Stimulated activated CD8-positive, alpha-beta memory T cell treated with anti-CD3 and anti-CD28 coated beads, Interleukin-12 subunit alpha, Interleukin-12 subunit beta, amount 100 ng/mL, for 24 hours (primary cell): ENCODE measurements at regions not wholly inside any gene's neighbourhood (a gene's known extent, or its start where the extent isn't known, plus 50 kb on each side); places are given as distances from the start of the nearest gene placed in this dataset.

Experiments
- DNase-seq: peaks from one replicate; pipeline ENCODE4 v3.0.0-alpha.2; 2020; ENCODE audit errors: extremely low read depth

DNA sequence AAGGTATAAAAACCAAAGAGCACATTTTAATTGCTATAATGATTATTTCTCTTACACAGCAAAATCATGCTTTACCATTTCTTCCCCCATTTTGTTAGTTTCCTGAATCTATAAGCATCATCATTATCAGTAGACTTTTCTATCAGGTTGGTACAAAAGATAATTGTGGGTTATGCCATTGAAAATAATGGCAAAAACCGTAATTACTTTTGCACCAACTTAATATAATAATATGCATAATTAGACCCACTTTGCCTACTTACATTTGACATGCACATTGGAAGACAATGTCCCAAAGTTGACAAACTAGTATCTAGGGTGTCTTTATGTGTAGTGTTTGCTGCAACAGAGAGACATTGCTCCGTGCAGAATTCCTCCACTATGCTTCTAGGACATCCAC, 594.2 kb downstream of the LMO4 start:
- no peak for DNase-seq

DNA sequence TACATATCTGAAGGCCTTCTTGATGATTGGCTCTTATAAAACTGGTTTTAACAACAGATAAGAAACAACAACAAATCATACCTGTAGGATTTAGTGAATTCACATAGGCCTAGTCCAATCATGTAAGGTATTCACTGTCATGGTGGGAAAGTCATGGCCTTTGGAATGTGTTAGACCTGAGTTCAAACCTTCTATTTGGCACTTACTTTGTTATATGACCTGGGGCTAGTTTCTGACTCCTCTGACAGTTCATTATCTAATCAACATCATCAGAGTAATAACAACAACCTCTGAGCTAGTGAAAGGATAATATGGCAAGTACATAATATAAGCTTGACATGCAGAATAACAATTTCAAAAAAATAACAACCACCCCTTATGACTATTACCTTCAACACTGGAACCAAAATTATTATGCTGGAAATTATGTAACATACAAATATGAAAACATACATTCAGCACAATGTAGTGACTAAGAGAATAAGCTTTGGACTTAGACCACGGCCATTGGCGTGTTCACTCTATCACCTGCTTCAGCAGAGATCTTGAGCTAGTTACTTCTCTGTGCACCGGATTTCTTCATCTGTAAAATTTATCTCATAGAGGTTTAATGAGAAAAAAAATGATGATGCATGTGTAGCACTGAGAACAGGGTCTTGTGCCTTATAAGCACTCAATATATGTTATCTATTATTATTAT, 597.6 kb downstream of the LMO4 start:
- no peak for DNase-seq

DNA sequence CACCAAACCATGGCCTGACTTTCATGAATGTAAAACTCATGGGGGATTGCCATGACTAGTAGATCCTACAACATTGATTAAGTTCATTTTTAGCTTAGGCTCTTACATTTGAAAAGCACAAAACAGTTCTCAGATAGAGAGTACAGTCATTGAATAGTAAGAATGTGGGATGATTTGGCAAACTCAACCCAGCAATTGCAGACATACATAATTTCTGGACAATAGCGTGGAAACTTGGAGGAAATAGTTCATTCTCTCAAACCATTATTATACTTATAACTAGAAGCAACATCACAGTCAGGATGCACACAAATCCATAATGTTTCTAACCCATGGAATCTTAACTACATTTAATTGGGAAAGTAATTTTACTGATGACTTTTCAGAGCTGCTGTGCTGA, 598.2 kb downstream of the LMO4 start:
- no peak for DNase-seq

DNA sequence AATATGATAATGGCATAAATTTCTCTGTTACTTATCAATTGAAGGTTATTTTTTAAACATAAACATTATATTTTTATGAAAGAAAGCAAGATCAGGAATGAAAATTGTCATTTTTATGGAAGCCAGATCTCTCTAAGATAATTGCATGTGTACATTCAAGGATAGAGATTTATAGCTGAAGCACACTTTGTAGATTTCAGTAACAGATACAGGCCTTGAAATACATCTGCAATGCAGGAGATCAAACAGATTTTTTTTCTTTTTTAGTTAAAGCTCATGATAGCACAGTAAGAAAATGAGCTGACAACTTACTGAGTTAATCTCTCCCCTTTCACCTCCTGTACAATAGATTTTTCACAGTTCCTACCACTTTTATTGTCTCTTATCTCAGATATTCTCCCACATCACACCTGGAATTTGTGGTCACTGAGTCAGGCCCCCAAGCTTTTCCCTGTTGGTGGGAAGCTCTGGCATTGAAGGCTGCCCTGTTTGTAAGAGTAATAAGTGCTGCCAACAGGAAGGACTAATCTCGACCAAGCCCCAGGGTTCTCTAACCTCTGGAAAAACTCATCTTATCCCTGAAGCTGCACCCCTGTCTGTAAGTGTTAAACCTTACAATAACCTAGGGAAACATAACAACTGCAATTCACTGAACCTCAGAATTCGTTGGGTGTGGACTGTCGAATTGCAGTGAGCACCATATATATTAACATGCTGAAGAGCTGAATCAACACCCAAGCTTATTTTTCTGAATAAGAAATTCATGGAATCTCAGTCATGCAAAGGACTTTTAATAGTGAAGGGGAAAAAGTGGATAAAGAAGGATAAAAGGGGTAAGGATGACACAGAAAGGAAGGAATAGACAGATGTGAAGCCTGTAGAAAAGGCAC, 599.0 kb downstream of the LMO4 start:
- no peak for DNase-seq

DNA sequence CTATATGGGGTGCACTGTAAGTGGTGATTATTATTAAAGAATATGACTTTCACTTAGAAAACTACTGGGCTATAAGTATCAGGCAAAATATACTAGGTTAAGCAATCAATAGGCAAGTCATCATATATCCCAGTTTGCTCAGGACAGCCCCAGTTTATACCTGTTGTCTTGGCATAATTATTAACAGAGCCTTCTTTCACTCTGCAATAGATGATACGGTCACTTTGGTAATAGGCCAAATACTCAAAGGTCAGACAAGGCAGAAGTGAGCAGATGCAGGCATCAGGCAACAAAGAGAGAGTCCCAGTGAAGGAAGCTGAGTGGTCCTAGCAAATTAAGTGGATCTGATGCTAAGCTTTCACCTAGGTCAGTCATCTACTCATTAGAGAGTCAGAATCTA, 599.9 kb downstream of the LMO4 start:
- no peak for DNase-seq

DNA sequence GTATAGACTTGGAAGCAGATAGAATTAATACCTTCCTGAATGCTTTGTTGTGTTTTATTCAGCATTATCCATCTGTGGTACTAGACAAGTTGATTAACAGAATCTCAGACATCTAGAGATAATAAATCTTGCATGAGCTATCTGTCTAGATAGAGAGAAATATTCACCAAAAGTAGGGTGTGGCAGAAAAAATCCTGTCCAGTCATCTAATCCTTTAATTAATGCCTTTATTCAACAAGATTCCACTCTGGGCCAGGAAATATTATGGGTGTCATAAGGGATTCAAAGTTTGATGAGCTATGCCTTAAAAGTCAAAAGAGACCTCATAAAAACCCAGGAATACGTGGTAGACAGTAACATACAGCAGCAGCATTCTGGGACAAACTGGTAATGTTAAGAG, 601.2 kb downstream of the LMO4 start:
- no peak for DNase-seq

DNA sequence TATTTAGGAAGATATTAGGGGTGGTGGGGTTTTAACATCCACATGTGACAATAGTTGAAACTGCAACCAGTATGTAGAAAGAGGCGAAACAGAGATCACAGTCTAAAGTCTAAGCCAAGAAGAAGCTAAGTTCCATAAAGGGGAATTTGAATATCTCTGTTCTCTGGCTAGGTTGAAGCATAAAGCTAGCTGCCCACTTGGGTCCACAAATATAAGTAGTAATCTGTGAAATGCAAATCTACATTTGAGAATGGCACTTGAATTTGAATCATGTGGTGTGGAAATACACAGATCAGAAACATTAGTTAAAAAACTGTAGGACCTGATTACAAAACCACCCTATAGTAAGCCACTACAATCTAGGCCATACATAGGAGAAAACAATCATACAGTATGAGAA, 602.1 kb downstream of the LMO4 start:
- no peak for DNase-seq

DNA sequence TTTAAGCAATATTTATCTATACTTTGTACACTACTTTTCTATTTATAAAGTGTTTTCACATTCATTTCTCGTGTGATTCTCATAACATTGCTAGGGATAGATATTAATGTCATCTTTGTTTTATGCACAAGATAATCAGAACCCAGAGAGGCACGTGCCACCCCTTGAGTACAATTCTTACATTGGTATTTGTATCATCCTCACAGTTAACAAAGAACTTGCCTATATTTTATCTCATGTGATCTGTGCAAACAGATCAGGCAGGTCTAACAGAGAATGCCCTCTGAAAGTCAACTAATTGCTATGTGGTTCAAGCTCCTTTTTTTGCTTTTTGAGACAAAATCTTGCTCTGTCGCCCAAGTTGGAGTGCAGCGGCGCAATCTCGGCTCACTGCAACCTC, 604.5 kb downstream of the LMO4 start:
- DNase-seq, result no peak

DNA sequence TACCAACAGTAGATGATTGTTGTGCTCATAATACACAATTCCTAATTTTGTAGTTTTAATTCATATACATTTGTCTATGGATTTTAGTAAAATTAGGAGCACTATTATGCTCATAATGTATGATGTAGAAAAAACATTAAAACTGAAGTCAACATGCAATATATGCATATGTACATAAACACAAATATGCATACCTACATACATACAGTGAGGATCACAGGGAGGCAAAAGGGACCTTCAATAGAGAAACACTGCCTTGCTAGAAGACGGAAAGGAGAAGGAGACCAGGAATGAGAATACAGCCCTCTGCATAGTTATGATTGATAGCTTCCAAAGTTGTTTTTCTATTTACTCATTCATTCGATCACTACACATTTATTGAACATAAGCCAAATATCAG, 606.5 kb downstream of the LMO4 start:
- no peak for DNase-seq

DNA sequence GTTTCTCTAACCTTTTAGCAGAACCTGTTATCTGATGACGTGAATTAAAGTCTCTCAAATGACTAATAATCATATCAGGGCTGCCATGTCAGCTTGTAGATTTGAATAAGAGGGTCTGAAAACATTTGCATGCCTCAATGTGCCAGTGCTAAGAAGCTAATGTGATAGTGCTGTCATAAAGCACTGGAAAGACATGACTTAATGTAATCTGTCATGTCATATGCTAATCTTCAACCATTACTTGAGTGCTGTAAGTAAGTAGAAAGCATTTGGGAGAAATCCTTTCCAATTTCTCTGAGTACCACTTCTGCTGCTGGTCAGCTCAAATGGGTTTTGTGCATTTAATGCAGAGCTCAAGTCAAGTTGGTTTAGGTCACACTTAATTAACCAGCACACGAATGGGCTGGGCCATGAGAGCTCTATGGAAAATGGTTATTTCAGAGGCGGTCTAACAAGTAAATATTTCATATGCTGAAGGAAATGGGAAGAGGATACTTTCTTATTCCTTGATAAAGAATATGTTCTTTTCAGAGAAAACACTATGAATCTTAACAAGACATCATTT, 609.2 kb downstream of the LMO4 start:
- no peak for DNase-seq

DNA sequence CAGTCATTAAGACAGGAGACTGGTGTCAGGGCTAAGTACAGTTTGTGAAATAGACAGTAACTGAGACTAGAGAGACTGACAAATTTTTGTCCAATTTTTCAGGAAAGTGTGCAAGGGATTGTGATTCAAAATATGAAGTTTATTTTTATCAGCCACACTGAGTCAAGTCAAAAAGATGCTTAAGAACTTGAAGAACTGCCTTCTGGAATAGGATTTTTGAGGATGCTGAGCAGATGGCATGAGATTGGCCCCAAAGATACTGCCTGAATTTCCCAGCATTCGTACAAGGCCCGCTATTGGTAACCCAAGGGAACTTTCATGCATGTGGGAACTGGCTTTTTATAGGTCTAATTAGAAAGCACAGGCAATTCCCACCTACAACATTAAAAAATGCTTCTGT, 610.0 kb downstream of the LMO4 start:
- DNase-seq, result no peak

DNA sequence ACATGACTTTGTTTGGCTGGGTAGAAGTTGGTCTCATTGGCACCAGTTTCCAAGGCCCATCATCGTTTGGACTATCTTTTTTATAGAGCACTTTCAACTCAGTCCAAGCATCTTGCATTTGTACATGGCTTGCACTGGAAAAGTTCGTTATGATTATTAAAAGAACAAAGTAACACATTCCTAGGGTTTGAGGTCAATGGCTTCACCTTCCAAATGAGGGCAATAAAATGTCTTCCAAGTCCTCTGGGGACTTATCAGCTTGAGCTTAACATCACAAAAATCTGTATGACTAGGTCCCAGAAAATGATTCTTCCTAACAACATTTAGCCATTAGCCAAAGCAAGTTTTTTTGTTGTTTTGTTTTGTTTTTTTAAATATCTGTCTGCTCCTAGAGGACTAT, 610.8 kb downstream of the LMO4 start:
- DNase-seq, result no peak

DNA sequence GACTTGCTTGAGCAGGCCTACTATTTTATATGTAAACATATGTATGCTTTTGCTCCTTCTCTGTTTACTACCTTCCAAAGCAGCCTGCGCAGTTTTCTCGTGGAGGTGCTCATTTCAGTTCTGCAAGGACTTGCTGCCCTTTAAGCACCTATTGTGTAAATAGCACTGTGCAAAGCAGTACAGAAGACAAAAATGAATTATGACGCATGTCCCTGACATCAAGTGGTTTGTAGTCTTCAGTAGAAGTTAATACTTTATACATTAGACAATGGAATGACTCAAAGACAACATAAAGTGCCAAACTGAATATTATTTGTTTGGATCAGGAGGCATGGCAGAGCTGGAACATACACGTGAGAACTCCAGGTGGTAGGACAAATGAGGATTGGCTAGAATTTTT, 611.7 kb downstream of the LMO4 start:
- no peak for DNase-seq

DNA sequence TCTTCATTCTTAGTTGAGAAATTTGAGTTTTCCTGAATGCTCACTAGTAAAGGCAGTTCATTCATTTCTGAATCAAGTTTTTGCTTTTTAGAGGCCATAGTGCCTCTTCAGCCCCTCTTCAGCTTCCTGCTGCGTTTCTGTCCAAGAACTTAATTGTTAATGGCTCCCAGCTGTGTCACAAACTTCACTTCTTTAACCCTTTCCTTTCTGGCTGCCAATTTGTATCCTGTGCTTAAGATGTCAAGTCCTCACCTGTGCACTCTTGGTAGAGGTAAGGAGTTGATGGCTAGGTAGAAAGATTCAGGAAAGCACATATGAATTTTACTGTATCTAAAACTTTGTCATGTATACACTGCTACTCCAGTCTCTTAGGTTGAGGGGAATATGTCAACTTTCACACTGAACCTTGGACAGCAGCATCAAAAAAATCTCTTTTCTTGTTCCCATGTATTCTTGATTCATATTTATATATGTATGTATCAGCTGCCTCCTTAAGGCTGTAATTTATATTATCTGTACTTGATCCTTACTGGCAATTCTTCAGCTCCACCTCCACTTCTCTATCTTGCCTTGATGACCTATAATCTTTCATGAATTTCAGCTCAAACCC, 612.8 kb downstream of the LMO4 start:
- no peak for DNase-seq

DNA sequence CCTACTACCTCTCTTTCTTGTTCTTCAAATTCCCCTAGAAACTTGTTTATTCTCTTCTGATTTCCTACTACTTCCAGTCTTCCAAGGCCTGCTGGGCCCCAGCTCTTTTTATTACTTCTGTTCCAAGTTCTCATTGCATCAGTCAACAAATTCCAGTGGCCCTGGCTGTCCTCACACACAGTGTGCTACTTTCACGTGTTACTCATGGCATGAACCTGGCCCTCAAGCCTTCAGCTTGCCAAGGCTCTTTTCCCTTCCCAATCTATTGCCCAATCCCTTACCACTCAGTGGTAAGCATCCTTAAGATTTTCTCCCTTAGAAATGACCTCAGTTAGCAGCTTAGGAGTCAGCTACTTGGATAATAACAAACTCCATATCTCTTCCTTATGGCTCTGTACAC, 613.5 kb downstream of the LMO4 start:
- no peak for DNase-seq

DNA sequence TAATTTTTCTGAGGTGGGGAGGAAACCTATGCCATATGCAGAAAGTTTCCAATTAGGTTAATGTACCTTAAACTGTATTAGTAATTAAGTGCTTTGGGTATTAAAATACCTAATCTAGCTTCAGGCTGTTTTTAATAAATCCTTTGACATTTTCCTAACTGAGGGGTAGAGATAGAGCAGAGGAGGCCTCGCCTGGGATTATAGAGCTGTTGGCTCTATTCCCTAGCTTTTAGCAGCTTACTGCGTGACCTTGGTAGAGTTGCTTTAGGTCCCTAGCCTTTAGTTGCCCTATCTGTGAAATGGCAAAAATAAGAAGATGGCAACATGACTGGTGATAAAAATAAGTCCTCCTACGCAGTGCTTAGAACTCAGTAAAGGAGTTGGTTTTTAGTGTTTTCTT, 621.0 kb downstream of the LMO4 start:
- DNase-seq, result no peak

DNA sequence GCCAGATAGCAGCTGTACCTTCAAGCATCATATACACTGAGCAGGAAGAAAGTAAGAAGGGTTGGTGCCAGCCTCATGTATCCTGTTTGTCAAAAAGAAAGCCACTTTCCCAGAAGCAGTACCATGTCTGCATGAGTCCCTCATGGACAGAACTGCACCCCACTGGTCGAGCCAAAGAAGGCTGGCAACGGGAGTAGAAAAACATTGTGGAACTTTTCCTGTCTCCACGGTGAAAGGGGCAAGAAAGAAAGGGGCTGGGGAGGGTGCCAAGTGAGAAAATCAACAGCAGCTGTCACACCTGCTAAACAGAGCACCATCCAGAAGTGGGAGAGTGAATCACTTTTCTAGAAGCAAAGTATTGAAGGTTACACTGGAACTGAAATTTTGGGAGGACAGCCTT, 621.7 kb downstream of the LMO4 start:
- no peak for DNase-seq

DNA sequence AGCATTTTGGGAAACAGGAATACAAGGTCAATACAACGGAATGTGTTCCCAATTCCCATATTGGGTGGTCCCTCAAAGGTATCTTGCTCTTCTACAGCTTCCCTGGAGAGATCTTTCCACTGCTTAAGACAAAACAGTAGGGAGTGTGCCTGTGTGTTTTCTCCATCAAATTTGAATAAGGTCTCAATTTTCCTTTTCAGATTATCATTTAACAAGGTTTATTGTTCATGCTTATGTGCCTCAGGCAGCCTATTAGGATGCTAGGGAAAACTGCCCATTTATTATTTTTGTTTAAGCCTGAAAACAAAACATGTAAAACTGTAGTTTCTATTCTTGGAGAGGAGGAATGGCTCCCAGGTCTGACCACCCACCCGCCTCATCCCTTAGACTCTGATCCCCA, 622.7 kb downstream of the LMO4 start:
- no peak for DNase-seq

DNA sequence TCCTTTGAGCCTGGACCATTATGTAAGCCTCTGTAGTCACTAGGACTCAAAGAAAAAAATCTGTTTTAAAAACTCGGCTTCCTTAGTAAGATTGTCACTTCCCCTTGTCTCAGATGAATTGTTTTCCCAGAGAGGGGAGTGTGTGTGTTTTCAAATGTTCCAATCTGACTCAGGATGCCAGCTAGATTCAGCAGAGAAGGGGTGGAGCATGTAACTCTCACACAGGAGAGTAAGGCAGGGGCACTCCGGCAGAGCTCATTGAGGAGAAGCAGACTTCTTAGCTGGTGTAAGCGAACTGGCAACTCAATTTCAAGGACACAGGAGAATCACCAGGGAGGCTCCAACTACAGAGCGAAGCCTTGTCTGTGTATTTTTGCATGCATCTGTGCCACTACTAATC, 623.2 kb downstream of the LMO4 start:
- no peak for DNase-seq

DNA sequence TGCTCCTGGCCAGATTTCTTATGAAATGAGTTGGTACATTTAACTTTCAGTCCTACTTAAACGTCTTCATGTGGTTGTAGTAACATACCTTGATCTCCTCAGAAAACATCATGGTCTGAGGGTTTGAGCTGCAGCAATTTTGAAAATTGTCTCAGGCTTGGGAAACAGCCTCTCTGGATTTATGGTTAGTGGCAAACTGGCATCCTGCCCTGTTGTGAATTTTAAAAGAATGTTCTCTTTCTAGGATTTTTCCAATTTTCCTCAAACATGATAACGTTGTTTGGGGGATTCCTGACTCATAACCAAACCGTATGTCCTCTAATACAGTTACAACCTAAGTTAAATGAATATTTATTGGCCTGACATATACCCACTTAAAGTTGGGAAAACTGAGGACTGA, 624.4 kb downstream of the LMO4 start:
- no peak for DNase-seq

DNA sequence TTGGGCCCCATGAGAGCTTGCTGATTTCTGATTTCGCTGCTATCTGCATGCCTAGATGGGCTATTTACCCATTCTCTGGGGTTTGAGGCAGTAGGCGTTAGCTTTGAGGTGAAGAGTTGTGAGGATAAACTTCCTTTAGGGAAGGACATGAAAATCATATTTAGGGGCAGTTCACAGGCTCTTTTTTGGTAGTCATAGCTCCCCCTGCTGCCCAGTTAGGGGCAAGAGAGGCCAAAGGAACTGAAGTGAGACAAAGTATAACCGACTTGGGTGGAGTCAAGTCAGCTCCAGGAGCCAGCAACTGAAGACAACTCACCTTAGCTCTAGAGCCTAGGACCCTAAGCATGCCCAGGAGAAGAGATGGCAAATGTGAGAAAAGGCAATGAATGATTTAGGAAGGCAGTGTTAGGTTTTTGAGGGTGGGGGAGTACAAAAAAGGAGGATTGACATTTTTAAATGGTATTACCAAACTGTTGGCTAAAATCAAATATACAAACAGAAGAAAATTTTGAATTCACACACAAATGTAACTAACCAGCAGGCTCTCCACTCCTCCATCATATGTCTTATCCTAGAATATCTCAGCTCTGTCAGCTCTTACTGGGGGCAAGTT, 625.2 kb downstream of the LMO4 start:
- DNase-seq, result no peak

DNA sequence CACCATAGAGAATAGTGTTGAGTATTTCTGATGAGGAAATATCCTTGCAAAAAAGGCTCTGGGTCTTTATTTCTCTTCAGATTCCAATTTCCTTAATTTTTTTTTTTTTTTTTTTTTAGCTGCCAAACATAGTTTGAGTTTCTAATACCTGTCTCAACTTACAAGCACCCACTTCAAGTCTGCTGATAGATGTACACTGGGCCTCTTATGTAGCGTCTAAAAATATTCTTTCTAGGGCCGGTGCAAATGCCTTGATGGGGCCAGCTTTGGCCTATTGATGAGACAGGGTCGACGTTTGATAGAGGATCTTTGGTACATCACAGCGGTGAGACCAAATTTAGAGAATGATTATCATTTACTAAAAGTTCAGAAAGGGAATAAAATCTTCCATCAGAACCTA, 626.4 kb downstream of the LMO4 start:
- no peak for DNase-seq
